NB4 (cell line): ENCODE measurements at regions not wholly inside any gene's neighbourhood (a gene's known extent, or its start where the extent isn't known, plus 50 kb on each side); places are given as distances from the start of the nearest gene placed in this dataset.

Experiments
- CTCF ChIP-seq: IDR thresholded peaks from one replicate; pipeline ENCODE4 v1.5.1; 2012; ENCODE audit warnings: low read depth, low read length
- MAX ChIP-seq: IDR thresholded peaks from 2 replicates; pipeline ENCODE4 v1.6.1; 2011; ENCODE audit warnings: low read depth, low read length
- MYC ChIP-seq: IDR thresholded peaks from 2 replicates; pipeline ENCODE4 v1.6.1; 2011; ENCODE audit warnings: low read depth, low read length
- POLR2A ChIP-seq: IDR thresholded peaks from 2 replicates; pipeline ENCODE4 v1.6.1; 2011; ENCODE audit warnings: mild to moderate bottlenecking; ENCODE audit not compliant: insufficient read length; ENCODE audit errors: extremely low read depth

DNA sequence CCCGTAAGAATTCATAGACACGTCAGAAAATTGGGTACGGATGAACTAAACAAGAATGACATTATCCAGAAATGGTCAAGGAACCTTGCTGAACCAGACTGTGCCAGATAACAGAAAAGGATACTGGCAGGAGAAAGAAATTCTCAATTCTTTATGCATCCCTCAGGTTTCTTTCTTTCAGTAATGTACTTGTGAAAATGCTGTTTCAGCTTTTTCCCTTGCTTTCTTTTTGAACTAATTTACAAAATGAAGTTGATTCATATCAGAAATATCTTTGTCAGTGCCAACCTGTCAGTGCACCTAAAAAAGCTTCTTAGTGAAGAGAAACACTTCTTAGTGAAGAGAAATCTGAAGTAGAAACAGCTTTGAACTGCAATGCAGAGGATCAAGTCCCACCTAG, 643.6 kb upstream of the RORB start:
- no peak for TF ChIP-seq CTCF
- no peak for TF ChIP-seq POLR2A
- TF ChIP-seq MAX = no peak
- no peak for TF ChIP-seq MYC
